Large intestine (tissue), 3 donors: ENCODE measurements at regions not wholly inside any gene's neighbourhood (a gene's known extent, or its start where the extent isn't known, plus 50 kb on each side); places are given as distances from the start of the nearest gene placed in this dataset.

Experiments used
- DNase-seq, 2 donors: peaks; one replicate each; pipeline versions ENCODE4 v3.0.0 to v3.0.0-alpha.2; 2013
- H3K27ac ChIP-seq: one replicate; pipeline ENCODE4 v1.5.1; 2013; ENCODE audit warnings: low read length
- H3K27me3 ChIP-seq: 2 replicates; pipeline ENCODE4 v1.6.1; 2013; ENCODE audit warnings: low read length; ENCODE audit not compliant: control insufficient read depth, insufficient read depth
- H3K36me3 ChIP-seq: 2 replicates; pipeline ENCODE4 v1.6.1; 2013; ENCODE audit warnings: low read length; ENCODE audit not compliant: control insufficient read depth, insufficient read depth
- H3K4me1 ChIP-seq: one replicate; pipeline ENCODE4 v1.6.1; 2013; ENCODE audit warnings: low read length; ENCODE audit not compliant: control insufficient read depth, insufficient read depth
- H3K4me3 ChIP-seq: one replicate; pipeline ENCODE4 v1.5.1; 2013; ENCODE audit warnings: low read length
- H3K9me3 ChIP-seq: one replicate; pipeline ENCODE4 v1.6.1; 2013; ENCODE audit warnings: mild to moderate bottlenecking, low read depth, low read length, moderate library complexity; ENCODE audit not compliant: control insufficient read depth
- WGBS: methylation state at CpG from one replicate; pipeline ENCODE4 v1.1.5; 2013; ENCODE audit warnings: low lambda C conversion rate; ENCODE audit not compliant: insufficient coverage; 5-methylcytosine and 5-hydroxymethylcytosine counted together

DNA sequence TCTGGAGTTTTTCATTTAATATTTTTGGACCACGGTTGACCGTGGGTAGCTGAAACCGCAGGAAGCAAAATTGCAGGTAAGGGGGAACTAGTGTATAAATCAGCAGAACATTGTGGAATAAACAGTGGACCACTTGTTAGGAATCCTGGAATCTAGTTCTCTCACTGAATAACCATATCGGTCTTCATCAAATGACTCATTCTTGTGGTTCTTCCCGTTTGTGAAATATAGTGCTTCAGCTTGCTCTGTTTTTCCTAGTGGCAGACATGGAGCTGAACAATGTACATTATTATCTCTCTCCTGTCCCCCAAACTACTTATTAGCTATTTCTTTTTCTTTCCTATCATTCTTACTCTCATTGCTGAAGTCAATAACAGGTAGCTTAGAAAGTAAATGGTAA lies 61.9 kb downstream of the HSPA13 start:
- Histone ChIP-seq H3K4me1 (no peaks in the 10 kb centered on the region), H3K27me3 (no peaks in the 10 kb centered on the region), H3K4me3 (no peak overlapping the region), H3K36me3 (no peaks in the 10 kb centered on the region), H3K27ac (no peak overlapping the region), H3K9me3 (no peaks in the 10 kb centered on the region)
- 57% methylated on average over 1 of the region's 5 CpGs for WGBS
- DNase-seq: no peak

DNA sequence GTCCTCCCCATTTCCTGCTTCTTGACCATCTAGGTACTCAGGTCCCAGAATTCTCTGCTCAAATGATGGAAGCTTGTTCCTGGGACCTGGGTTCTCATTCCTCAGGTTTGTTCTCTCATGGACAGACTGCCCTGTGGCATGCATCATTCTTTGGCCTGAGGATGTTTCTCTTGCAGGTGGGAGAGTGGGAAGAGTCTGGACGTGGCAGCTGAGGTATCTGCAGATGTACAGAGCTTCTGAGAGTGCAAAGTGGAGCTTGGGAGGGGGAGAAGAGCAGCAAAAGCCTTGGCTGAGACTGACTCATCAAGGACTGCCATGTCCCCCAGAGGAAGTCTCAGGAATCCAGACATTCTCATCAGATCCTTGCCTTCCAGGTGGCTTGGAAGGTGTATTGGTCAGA lies 63.1 kb downstream of the HSPA13 start:
- Histone ChIP-seq H3K36me3 (no peaks in the 10 kb centered on the region), H3K4me1 (no peaks in the 10 kb centered on the region), H3K27me3 (no peaks in the 10 kb centered on the region), H3K4me3 (no peak overlapping the region), H3K9me3 (no peaks in the 10 kb centered on the region), H3K27ac (no peak overlapping the region)
- WGBS: no CpG with 5 or more reads among the region's 1 CpG
- no peak for DNase-seq

- no peak for DNase-seq
- H3K27me3 ChIP-seq: no peaks in the 10 kb centered on the region
- WGBS: 75% methylated on average over 1 of the region's 2 CpGs
- H3K4me3 ChIP-seq: no peak overlapping the region
- H3K4me1 ChIP-seq: no peaks in the 10 kb centered on the region
- no peak overlapping the region for H3K27ac ChIP-seq
- no peaks in the 10 kb centered on the region for H3K36me3 ChIP-seq
- no peaks in the 10 kb centered on the region for H3K9me3 ChIP-seq
These were observed 64.4 kb downstream of the HSPA13 start for GRCh38 chr21:14318578-14318977.

- no peak overlapping the region for H3K27ac ChIP-seq
- H3K4me1 ChIP-seq: no peaks in the 10 kb centered on the region
- no peak overlapping the region for H3K4me3 ChIP-seq
- H3K27me3 ChIP-seq: no peaks in the 10 kb centered on the region
- no peak for DNase-seq
- no peaks in the 10 kb centered on the region for H3K36me3 ChIP-seq
- WGBS: 93% methylated on average over 2 of the region's 4 CpGs
- H3K9me3 ChIP-seq: no peaks in the 10 kb centered on the region
These were observed 65.4 kb downstream of the HSPA13 start for GRCh38 chr21:14317507-14317906.

GRCh38 chr21:14313300-14313699 lies 69.6 kb downstream of the HSPA13 start:
- no peak overlapping the region for H3K27ac ChIP-seq
- no peaks in the 10 kb centered on the region for H3K27me3 ChIP-seq
- H3K4me3 ChIP-seq: no peak overlapping the region
- no peak for DNase-seq
- no peaks in the 10 kb centered on the region for H3K36me3 ChIP-seq
- WGBS: 55% methylated on average over 4 of the region's 8 CpGs
- no peaks in the 10 kb centered on the region for H3K4me1 ChIP-seq
- no peaks in the 10 kb centered on the region for H3K9me3 ChIP-seq

- Histone ChIP-seq H3K4me1 (no peaks in the 10 kb centered on the region), H3K4me3 (no peak overlapping the region), H3K27me3 (no peaks in the 10 kb centered on the region), H3K36me3 (no peaks in the 10 kb centered on the region), H3K9me3 (no peaks in the 10 kb centered on the region), H3K27ac (no peak overlapping the region)
- 86% methylated on average over 1 of the region's 1 CpG for WGBS
- no peak for DNase-seq
These were observed 70.1 kb downstream of the HSPA13 start for GRCh38 chr21:14312871-14313270.

DNA sequence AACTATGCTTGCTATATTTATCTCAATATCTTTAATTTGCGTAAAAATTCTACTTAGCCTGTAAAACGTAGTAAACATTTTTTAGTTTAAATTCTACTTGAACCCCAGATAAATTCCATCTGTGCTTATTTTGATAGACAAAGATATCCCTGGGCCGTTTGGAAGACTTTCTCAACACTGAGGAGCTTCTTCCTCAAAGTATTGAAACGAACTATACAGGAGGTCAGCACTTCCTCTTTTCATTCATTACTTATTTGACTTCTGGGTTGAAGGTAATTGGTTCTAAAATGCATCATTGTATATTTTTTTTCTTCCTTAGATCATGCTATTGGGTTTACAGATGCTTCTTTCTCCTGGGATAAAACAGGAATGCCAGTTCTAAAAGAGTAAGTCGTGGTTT lies 74.7 kb downstream of the HSPA13 start:
- DNase-seq: no peak
- 84% methylated on average over 5 of the region's 5 CpGs for WGBS
- H3K27me3 ChIP-seq: no peaks in the 10 kb centered on the region
- no peaks in the 10 kb centered on the region for H3K36me3 ChIP-seq
- H3K4me3 ChIP-seq: no peak overlapping the region
- H3K9me3 ChIP-seq: no peaks in the 10 kb centered on the region
- no peak overlapping the region for H3K27ac ChIP-seq
- H3K4me1 ChIP-seq: no peaks in the 10 kb centered on the region

GRCh38 chr21:14306126-14306907 lies 76.6 kb downstream of the HSPA13 start:
- DNase-seq: no peak
- Histone ChIP-seq H3K27me3 (no peaks in the 10 kb centered on the region), H3K4me3 (no peak overlapping the region), H3K36me3 (no peaks in the 10 kb centered on the region), H3K9me3 (no peaks in the 10 kb centered on the region), H3K27ac (no peak overlapping the region), H3K4me1 (no peaks in the 10 kb centered on the region)
- WGBS: 86% methylated on average over 2 of the region's 5 CpGs

DNA sequence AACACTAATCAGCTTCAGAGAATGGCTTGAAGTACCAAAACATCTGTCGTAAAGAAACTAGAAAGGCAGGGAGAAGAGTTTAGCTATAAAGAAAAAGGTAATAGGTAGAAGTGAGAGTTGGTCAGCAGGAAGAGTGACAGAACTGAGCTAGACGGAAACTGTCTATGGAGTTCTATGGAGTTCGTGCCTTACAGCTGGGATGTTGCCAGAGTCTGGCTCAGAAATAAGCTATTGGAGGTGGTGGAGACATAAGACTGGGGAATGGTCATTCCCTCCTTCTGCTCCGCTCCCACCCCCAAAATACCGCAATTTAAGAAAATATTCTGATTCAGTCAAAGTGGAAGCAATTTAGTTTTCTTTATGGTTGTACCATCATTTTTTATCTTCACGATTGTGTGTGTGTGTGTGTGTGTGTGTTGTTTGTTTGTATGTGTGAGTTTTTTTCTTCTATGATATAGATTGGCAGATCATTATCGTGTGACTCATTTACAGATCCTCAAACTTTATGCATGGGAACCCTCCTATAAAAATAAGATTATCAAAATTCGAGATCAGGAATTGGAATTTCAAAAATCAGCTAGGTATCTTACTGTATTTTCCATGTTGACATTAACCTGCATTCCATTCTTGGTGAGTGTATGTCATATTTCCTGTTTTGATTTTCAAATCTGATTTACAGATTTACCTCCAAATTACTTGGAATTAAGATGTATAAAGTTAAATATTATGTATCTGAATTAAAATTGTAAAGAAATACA lies 79.0 kb downstream of the HSPA13 start:
- Histone ChIP-seq H3K4me3 (no peak overlapping the region), H3K36me3 (no peaks in the 10 kb centered on the region), H3K9me3 (no peaks in the 10 kb centered on the region), H3K4me1 (no peaks in the 10 kb centered on the region), H3K27me3 (no peaks in the 10 kb centered on the region), H3K27ac (no peak overlapping the region)
- DNase-seq: no peak
- WGBS: 100% methylated on average over 1 of the region's 8 CpGs

GRCh38 chr21:14300074-14300473 lies 82.9 kb downstream of the HSPA13 start:
- no peak for DNase-seq
- 100% methylated on average over 1 of the region's 1 CpG for WGBS
- H3K4me1 ChIP-seq: no peaks in the 10 kb centered on the region
- H3K27me3 ChIP-seq: no peaks in the 10 kb centered on the region
- H3K36me3 ChIP-seq: no peaks in the 10 kb centered on the region
- H3K9me3 ChIP-seq: no peaks in the 10 kb centered on the region
- H3K27ac ChIP-seq: no peak overlapping the region
- no peak overlapping the region for H3K4me3 ChIP-seq
